Neuron (in vitro differentiated cells): ENCODE measurements at regions not wholly inside any gene's neighbourhood (a gene's known extent, or its start where the extent isn't known, plus 50 kb on each side); places are given as distances from the start of the nearest gene placed in this dataset.

Experiments
- H2AFZ ChIP-seq: one replicate; pipeline ENCODE4 v1.6.1; 2013; ENCODE audit warnings: low read depth, mild to moderate bottlenecking, inconsistent platforms, low read length, moderate library complexity
- H3K27me3 ChIP-seq: one replicate; pipeline ENCODE4 v1.6.1; 2013; ENCODE audit warnings: low read length; ENCODE audit not compliant: insufficient read depth
- H3K36me3 ChIP-seq: one replicate; pipeline ENCODE4 v1.6.1; 2013; ENCODE audit warnings: low read length; ENCODE audit not compliant: insufficient read depth
- H3K4me1 ChIP-seq: one replicate; pipeline ENCODE4 v1.6.1; 2013; ENCODE audit warnings: low read length; ENCODE audit not compliant: insufficient read depth
- H3K4me3 ChIP-seq: 2 replicates; pipeline ENCODE4 v1.5.1; 2013; ENCODE audit warnings: mild to moderate bottlenecking, low read length, moderate library complexity
- H3K9me3 ChIP-seq: one replicate; pipeline ENCODE4 v1.6.1; 2013; ENCODE audit warnings: low read length

DNA sequence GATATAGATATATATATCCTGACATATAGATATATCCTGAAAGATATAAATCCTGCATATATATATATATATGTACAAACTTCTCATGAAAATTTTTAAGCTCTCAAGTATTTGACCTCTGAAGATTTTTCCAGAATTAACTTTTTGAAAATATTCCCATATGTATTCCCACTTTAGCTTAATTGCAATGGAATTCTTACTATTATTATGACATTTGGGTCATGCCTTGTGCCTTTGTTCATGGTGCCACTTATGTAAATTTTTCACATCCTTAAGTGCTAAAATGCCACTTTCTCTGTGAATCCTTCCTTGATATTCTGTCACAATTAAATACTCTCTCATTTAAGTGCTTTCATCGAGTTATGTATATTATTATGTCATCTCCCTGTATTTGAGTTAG, 398.2 kb upstream of the SEL1L start:
- no peaks in the 10 kb centered on the region for H3K36me3 ChIP-seq
- no peaks in the 10 kb centered on the region for H3K4me1 ChIP-seq
- no peak overlapping the region for H3K4me3 ChIP-seq
- no peaks in the 10 kb centered on the region for H3K9me3 ChIP-seq
- H3K27me3 ChIP-seq, result no peaks in the 10 kb centered on the region
- no peak overlapping the region for H2AFZ ChIP-seq

DNA sequence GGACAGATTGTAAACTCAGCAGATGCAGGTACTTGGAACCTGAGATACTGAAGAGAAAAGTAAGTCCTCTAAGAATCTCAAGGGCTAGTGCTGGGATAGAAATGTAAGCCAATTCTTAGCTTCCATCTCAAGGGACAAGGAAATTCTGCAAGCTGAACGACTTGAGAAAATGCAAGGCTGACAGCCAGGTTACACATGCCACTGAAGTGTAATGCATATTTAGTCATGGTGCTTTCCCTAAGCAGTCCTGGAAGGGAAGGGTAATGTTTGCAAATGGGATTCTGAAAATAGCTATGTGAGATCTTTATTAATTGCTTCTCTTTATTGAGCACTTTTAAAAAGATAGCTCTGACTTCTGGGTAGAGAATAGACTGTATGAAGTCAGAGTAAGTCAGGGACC, 402.7 kb upstream of the SEL1L start:
- Histone ChIP-seq H3K36me3 (no peaks in the 10 kb centered on the region), H2AFZ (no peak overlapping the region), H3K4me1 (no peaks in the 10 kb centered on the region), H3K9me3 (no peaks in the 10 kb centered on the region), H3K27me3 (no peaks in the 10 kb centered on the region), H3K4me3 (no peak overlapping the region)

DNA sequence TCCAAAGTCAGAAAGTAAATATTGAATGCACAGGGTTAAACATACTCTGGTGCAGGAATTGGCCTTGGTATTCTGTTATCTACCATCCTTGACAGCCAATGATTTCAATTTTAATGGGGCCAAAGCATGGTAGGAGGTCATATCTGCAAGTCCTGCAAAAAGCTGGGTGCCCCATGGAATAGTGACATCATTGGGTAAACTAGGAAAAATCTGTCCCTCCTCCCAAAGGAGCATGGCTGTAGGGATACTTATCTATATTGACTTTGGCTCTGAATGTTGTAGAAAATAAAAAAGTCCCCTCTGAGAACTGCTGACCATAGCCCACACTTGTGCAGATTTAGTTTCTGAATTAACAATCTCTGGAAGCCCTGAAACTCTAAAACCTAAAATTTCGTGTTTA, 403.2 kb upstream of the SEL1L start:
- Histone ChIP-seq H3K4me1 (no peaks in the 10 kb centered on the region), H3K9me3 (no peaks in the 10 kb centered on the region), H3K36me3 (no peaks in the 10 kb centered on the region), H3K27me3 (no peaks in the 10 kb centered on the region), H2AFZ (no peak overlapping the region), H3K4me3 (no peak overlapping the region)

DNA sequence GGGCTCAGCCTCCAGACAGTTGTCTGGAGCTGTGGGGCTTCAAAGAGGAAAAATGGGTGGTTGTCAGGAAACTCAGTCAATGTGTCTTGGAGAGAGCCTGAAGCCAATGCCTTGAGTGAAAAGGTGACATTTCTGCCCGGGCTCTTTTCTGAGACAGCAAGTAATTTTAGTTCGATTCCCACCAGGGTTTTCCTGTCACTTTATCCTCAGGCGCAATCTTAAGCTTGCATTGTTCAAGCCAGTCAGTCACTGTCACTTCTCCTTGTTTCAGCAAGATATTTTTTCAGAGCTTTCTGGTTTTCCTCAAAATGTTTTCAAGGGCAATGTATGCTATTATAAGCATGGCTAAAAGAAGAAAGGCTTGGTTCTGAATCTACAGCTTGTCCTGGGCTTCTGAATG, 404.7 kb upstream of the SEL1L start:
- H3K36me3 ChIP-seq, result no peaks in the 10 kb centered on the region
- H3K27me3 ChIP-seq, result no peaks in the 10 kb centered on the region
- H3K4me1 ChIP-seq, result no peaks in the 10 kb centered on the region
- H3K4me3 ChIP-seq, result no peak overlapping the region
- no peak overlapping the region for H2AFZ ChIP-seq
- H3K9me3 ChIP-seq, result no peaks in the 10 kb centered on the region

DNA sequence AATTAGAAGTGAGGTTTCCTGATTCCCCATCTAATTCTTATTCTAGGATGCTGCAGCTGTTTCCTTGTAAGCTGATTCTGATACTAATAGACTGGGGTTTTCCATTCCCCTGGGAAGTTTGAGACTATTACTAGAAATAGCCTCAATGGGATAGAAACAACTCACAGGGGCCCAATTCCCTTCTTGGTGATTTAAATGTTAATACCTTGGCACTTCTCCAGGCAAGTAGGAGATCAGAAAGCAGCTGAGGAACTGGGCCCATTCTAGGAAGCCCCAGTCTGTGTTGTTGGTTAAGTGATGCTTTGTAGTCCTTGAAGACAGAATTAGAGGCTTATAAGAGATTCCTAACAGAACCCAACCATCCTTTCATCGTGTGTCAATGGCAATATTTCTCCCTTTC, 407.0 kb upstream of the SEL1L start:
- H3K27me3 ChIP-seq, result no peaks in the 10 kb centered on the region
- no peaks in the 10 kb centered on the region for H3K36me3 ChIP-seq
- H3K4me3 ChIP-seq, result no peak overlapping the region
- H3K9me3 ChIP-seq, result no peaks in the 10 kb centered on the region
- H3K4me1 ChIP-seq, result no peaks in the 10 kb centered on the region
- H2AFZ ChIP-seq, result no peak overlapping the region

DNA sequence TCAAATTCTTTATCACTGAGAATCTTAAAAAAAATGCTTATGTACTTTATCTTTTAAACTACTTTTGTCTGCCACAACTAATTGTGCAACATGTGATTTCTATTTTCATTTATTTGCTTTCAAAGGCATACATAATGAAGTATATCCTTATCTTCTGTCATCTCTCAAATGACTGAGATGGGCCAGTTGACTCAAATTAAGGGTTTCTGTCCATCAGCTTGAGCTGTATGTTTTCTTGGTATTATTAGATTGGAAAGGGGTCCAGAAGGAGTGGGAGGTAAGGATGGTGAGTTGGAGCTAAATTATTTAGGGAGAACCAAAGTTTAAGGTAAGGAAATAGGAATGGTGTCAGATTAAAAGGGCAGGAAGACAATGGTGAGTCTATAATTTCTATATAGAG, 408.4 kb upstream of the SEL1L start:
- no peak overlapping the region for H3K4me3 ChIP-seq
- H3K36me3 ChIP-seq, result no peaks in the 10 kb centered on the region
- no peaks in the 10 kb centered on the region for H3K4me1 ChIP-seq
- H3K9me3 ChIP-seq, result no peaks in the 10 kb centered on the region
- no peak overlapping the region for H2AFZ ChIP-seq
- no peaks in the 10 kb centered on the region for H3K27me3 ChIP-seq

DNA sequence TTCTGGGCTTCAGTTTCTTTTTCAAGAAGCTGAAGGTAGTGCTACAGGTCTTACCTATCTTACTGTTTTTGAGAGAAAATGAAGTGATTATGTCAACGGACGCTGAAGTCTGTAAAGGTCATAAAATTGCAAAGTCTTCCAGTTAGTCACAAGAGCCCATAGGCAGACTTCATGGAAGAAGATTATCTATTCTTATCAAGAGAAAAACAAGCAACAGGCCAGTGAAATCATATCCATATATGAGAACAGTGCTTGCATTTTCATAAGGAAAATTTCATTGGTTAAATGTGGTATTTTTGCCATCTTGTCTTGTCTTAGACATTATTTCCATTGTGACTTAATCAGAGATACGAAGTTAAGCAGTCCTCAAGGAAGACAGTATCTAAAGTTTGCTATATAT, 412.7 kb upstream of the SEL1L start:
- H3K27me3 ChIP-seq, result no peaks in the 10 kb centered on the region
- no peaks in the 10 kb centered on the region for H3K9me3 ChIP-seq
- H2AFZ ChIP-seq, result no peak overlapping the region
- H3K4me3 ChIP-seq, result no peak overlapping the region
- H3K4me1 ChIP-seq, result no peaks in the 10 kb centered on the region
- H3K36me3 ChIP-seq, result no peaks in the 10 kb centered on the region

DNA sequence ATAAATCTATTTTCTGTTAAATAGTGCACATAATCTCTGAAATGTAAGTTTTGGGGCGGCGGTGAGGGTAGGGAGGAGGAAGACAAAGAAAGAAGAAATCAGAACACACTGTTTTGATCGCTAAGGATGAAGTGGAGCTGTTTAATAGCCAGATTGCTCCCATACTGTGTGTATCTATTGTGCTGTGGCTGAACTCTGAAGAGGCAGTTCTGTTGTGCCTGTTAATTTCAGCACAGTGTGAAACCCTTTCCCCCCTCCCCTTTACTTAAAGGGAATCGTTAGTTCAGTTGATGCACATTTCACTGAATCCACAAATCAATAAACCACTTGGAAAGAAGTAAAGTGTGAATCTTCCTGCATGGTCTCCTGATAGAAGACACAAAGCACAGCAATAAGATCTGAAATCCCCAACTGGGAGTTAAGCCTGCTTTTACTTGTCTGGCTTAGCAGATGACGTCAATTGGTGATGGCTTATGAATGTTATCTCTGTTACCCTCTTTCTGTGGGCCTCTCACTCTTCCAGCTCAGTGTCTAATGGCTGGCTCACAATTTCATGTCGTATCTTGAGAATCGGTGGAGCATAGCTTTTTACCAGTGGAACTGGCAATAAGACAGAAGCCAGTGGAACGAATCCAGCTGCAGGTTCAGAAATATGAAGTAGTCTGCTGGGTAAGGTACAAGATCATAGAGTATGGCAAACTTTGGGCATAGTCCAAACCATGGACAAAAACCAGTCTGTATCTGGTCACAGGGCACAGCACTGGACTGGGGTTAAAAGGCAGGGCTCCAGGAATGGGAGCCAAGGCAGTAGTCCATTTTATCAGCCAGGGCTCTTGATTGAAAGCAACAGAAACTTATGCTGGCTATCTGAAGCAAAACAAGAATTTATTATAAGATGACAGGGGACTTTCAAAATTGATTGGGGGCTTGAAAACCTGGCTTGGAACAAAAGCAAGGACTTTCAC, 413.5 kb upstream of the SEL1L start:
- no peaks in the 10 kb centered on the region for H3K9me3 ChIP-seq
- H3K4me3 ChIP-seq, result no peak overlapping the region
- no peaks in the 10 kb centered on the region for H3K36me3 ChIP-seq
- no peaks in the 10 kb centered on the region for H3K27me3 ChIP-seq
- no peak overlapping the region for H2AFZ ChIP-seq
- H3K4me1 ChIP-seq, result no peaks in the 10 kb centered on the region

DNA sequence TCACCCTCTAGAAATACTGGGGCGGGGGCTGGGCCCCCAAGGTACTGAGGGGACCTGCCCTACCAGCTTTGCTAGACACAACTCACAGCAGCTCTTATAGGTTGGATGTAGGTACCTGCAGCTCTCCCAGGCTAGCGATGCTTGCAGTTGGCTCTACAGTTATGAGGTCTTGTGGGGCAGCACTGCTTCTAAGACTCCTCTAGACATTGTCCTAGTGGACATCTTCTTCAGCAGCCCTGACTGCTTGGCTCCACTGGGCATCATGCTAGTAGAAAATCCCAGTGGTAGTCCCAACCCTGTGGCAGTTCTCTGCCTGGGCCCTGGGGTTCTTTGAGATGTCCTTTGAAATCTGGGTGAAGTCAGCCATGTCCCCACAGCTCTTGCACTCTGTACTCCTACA, 419.3 kb upstream of the SEL1L start:
- Histone ChIP-seq H3K4me3 (no peak overlapping the region), H3K4me1 (no peaks in the 10 kb centered on the region), H2AFZ (no peak overlapping the region), H3K36me3 (no peaks in the 10 kb centered on the region), H3K9me3 (no peaks in the 10 kb centered on the region), H3K27me3 (no peaks in the 10 kb centered on the region)

DNA sequence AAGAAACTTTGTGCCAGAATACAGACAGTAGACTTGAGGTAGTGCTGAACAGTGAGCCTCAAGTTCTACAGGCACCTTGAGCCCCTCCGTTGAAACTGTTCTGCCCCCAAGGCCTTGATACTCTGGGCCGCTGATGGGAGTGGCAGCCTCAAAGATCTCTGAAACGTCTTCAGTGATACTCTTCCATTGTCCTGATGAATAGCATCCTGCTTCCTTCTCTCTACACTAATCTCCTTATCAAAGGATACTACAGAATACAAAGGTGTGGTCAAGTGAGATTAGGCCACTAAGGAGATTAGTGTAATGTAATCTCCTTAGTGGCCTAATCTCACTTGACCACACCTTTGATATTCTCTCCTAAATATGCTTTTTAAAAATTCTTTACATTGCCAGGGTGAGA, 419.8 kb upstream of the SEL1L start:
- Histone ChIP-seq H2AFZ (no peak overlapping the region), H3K36me3 (no peaks in the 10 kb centered on the region), H3K9me3 (no peaks in the 10 kb centered on the region), H3K4me1 (no peaks in the 10 kb centered on the region), H3K4me3 (no peak overlapping the region), H3K27me3 (no peaks in the 10 kb centered on the region)

DNA sequence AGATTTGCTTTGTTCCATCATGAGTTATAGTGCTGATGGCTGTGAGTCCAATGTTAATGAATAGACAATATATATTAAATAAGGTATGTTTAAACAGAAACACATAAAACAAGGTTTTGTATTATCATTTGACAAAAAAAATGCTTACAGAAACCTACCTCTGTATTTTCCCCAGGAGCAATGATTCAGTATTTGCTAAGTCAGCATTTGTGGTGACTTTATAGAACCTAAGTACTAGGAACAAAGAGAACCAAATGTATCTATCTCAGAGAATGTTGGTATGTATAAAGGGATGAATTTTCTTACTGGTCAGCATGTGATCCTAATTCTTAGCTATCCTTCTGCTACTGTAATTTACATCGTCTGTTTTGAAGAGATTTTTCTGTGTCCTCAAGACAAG, 421.5 kb upstream of the SEL1L start:
- no peak overlapping the region for H3K4me3 ChIP-seq
- no peak overlapping the region for H2AFZ ChIP-seq
- no peaks in the 10 kb centered on the region for H3K4me1 ChIP-seq
- no peaks in the 10 kb centered on the region for H3K27me3 ChIP-seq
- H3K9me3 ChIP-seq, result no peaks in the 10 kb centered on the region
- no peaks in the 10 kb centered on the region for H3K36me3 ChIP-seq

DNA sequence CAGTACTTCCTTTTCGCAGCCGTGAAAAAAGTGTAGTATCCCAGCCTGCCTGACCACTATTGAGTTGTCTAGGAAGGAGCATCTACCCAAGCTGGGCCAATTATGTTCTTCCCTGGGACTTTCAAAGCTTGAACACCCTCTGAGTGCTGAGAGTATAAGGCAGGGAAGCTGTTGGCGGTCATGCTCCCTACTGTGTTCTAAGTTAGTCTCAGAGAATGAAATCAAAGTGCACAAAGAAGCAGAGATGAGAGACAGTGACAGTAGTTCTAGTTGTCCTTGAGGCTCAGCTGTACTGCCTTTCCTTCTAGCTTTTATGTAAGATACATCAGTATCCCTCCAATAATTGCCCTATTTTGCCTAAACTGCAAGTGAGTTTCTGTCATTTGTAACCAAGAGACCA, 427.1 kb upstream of the SEL1L start:
- Histone ChIP-seq H2AFZ (no peak overlapping the region), H3K4me3 (no peak overlapping the region), H3K36me3 (no peaks in the 10 kb centered on the region), H3K27me3 (no peaks in the 10 kb centered on the region), H3K4me1 (no peaks in the 10 kb centered on the region), H3K9me3 (no peaks in the 10 kb centered on the region)

DNA sequence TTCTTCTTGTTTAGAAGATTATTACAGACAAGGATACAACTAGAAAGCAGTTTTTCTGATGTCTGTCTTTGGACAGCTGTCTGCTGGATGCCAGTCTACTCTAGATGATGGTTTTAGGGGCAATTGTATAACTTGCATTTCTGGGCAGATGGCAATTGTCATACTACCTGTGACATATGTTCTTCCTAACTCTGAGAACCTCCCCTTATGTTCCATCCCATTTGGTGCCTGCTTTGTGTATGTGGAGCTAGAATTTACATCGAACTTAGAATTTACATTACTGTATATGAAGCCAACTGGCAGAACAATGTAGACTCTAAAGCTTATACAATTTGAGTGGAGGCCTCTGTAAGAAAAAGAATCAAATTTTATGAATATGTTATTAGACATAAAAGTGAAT, 430.2 kb upstream of the SEL1L start:
- Histone ChIP-seq H3K4me3 (no peak overlapping the region), H3K36me3 (no peaks in the 10 kb centered on the region), H3K9me3 (peaks cover under 1% of the 10 kb centered on the region), H2AFZ (no peak overlapping the region), H3K27me3 (no peaks in the 10 kb centered on the region), H3K4me1 (no peaks in the 10 kb centered on the region)

DNA sequence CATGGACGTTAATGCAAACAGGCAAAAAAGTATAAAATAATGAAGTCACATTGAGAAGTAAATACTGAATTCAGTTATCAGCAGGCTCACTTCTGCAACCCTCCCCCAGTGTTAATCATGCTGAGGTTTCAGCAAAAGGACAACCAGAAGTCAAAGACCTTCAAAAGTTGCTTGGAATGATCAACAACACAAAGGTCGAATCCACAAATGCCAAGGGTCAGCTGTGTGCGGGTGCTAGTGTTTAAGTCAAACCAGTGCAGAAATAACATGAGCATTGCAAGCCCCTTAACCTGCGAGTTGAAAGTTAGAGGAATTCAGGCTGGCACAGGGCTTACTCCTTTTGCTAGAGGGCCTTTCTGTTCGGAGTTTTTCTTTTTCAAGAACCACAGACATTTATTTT, 436.7 kb upstream of the SEL1L start:
- Histone ChIP-seq H3K4me1 (no peaks in the 10 kb centered on the region), H2AFZ (no peak overlapping the region), H3K4me3 (no peak overlapping the region), H3K27me3 (no peaks in the 10 kb centered on the region), H3K36me3 (no peaks in the 10 kb centered on the region), H3K9me3 (peaks cover 3% of the 10 kb centered on the region)
